ENCODE measurements at regions not wholly inside any gene's neighbourhood (a gene's known extent, or its start where the extent isn't known, plus 50 kb on each side); places are given as distances from the start of the nearest gene placed in this dataset.

DNA sequence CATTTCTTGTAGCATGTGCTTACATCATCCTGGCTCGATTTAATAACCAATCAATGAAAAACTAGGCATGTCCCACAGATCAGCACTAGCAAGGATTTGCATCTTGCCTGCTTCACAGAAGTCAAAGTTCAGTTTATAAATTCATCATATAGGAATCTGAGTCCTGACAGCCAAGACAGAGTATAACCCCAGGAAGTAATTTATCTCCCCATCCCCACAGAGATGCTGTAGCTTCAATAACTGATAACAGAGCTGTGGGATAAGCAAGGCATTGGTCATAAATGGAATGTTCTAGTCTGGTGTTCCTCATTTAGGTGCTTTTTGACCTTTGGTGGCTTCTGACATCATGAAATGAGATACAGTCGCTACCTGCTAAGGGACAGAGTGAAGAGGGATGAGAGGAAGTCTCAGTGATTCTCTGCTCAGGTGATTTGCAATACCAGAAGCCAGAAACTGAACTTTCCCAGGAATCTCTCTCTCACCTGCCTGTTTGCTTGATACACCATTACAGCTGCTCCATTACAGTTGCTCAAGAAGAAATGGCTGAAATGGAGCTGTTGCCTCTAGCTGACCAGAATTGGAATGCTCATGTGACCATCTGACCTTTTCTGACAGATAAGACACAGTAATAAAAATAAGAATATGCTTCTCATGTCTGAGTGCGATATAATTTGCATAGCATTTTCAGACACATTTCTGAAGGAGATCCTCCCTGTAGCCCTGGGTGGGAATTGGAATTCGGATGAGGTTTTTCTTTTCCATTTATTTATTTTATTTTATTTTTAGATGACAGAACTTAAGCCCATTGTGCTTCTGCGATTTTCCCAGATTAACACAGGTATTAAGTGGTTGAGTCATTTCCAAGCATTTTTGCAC lies 217.1 kb upstream of the KCNMB2 start:
- Histone ChIP-seq H4K20me1 (ENCODE audit: insufficient read depth) (no peaks in the 10 kb centered on the region), H3K27ac (ENCODE audit: low read length) (peak overlapping the region; percentile 76), H3K4me3 (ENCODE audit: low read length) (peak overlapping the region; percentile 31)

DNA sequence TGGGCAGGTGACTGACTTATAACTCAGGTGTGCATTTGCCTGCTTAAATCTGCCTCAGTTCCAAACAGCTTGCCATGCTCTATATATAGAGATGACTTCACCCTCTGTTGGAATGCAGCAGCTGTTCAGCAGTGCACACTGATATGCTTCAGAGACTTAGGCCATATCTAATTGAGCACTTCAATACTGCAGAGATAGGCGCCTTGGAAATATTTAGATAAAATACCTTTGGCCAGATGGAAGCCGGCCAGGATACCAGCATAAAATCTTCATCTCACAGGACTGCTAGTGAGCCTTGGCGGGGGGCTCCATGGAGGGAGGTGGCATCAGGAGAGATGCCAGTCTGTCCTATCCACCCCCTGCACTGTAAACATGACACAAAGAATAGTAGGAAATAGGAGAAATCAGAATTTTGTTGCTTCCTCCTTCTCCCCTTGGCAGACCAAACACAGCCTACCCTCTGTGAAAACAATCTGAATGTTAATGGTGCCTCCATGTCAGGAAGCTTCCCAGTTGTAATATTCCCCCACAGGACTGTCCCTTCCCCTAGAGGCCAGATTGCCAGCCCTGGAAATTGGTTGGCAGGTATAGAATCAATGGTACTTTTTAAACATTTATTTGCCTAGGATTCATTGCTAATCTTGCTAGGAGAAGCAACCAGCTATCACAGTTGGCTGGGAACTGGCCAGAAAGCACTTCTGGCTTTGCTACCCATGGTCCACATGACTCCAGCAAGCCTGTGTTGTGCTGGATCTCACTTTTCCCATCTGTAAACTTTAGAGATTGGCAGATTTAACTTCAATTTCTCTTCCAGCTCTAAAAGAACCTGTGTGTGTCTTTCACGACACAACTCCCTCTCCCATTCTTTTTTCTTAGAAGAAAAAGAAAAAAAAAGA lies 215.5 kb upstream of the KCNMB2 start:
- Histone ChIP-seq H3K9me3 (ENCODE audit: low read length) (no peaks in the 10 kb centered on the region), H3K27ac (ENCODE audit: low read length) (peak overlapping the region; percentile 76), H3F3A (ENCODE audit: insufficient read depth, low read length, poor library complexity, severe bottlenecking) (peaks cover 7% of the 10 kb centered on the region), H2AFZ (ENCODE audit: low read depth, low read length) (no peak overlapping the region), H3K36me3 (ENCODE audit: insufficient read depth, low read length) (no peaks in the 10 kb centered on the region), H3K4me2 (ENCODE audit: low read length) (no peak overlapping the region), H3K9ac (ENCODE audit: low read length) (peak overlapping the region; percentile 24), H3K4me3 (ENCODE audit: low read length) (no peak overlapping the region), H3K27me3 (ENCODE audit: insufficient read depth, low read depth, low read length) (no peaks in the 10 kb centered on the region), H4K20me1 (ENCODE audit: insufficient read depth) (no peaks in the 10 kb centered on the region), H3K9me2 (ENCODE audit: insufficient read depth, low read length) (no peaks in the 10 kb centered on the region), H3K79me2 (replicated peaks; ENCODE audit: insufficient read depth, low read length) (no peaks in the 10 kb centered on the region)
- TF ChIP-seq EZH2 (IDR thresholded peaks at IDR 0.05; ENCODE audit: borderline replicate concordance, insufficient read depth, low read length, poor library complexity, severe bottlenecking), result no peak
- no peak for TF ChIP-seq TAF1 (IDR thresholded peaks at IDR 0.05; ENCODE audit: low read depth)
- TF ChIP-seq, protein P1, sequence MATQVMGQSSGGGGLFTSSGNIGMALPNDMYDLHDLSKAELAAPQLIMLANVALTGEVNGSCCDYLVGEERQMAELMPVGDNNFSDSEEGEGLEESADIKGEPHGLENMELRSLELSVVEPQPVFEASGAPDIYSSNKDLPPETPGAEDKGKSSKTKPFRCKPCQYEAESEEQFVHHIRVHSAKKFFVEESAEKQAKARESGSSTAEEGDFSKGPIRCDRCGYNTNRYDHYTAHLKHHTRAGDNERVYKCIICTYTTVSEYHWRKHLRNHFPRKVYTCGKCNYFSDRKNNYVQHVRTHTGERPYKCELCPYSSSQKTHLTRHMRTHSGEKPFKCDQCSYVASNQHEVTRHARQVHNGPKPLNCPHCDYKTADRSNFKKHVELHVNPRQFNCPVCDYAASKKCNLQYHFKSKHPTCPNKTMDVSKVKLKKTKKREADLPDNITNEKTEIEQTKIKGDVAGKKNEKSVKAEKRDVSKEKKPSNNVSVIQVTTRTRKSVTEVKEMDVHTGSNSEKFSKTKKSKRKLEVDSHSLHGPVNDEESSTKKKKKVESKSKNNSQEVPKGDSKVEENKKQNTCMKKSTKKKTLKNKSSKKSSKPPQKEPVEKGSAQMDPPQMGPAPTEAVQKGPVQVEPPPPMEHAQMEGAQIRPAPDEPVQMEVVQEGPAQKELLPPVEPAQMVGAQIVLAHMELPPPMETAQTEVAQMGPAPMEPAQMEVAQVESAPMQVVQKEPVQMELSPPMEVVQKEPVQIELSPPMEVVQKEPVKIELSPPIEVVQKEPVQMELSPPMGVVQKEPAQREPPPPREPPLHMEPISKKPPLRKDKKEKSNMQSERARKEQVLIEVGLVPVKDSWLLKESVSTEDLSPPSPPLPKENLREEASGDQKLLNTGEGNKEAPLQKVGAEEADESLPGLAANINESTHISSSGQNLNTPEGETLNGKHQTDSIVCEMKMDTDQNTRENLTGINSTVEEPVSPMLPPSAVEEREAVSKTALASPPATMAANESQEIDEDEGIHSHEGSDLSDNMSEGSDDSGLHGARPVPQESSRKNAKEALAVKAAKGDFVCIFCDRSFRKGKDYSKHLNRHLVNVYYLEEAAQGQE (IDR thresholded peaks at IDR 0.05; ENCODE audit: borderline replicate concordance), result no peak
- TF ChIP-seq, protein P2, sequence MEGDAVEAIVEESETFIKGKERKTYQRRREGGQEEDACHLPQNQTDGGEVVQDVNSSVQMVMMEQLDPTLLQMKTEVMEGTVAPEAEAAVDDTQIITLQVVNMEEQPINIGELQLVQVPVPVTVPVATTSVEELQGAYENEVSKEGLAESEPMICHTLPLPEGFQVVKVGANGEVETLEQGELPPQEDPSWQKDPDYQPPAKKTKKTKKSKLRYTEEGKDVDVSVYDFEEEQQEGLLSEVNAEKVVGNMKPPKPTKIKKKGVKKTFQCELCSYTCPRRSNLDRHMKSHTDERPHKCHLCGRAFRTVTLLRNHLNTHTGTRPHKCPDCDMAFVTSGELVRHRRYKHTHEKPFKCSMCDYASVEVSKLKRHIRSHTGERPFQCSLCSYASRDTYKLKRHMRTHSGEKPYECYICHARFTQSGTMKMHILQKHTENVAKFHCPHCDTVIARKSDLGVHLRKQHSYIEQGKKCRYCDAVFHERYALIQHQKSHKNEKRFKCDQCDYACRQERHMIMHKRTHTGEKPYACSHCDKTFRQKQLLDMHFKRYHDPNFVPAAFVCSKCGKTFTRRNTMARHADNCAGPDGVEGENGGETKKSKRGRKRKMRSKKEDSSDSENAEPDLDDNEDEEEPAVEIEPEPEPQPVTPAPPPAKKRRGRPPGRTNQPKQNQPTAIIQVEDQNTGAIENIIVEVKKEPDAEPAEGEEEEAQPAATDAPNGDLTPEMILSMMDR (IDR thresholded peaks at IDR 0.05; ENCODE audit: poor library complexity, severe bottlenecking), result no peak
- no peak for TF ChIP-seq SMC3 (conservative IDR thresholded peaks at IDR 0.05; ENCODE audit: poor library complexity)
- TF ChIP-seq RAD21 (conservative IDR thresholded peaks at IDR 0.05), result peak; percentile 41
- TF ChIP-seq POLR2AphosphoS5 (IDR thresholded peaks at IDR 0.05), result no peak
- peak; percentile 14 for TF ChIP-seq EP300 (conservative IDR thresholded peaks at IDR 0.05; ENCODE audit: poor library complexity, severe bottlenecking)
- TF ChIP-seq MXI1 (conservative IDR thresholded peaks at IDR 0.05; ENCODE audit: poor library complexity, severe bottlenecking), result no peak

More for the DNA sequence above, 217.1 kb upstream of the KCNMB2 start:
- TF ChIP-seq, protein P1 (IDR thresholded peaks at IDR 0.05; ENCODE audit: borderline replicate concordance), result no peak
- no peak for TF ChIP-seq RAD21 (conservative IDR thresholded peaks at IDR 0.05)
- TF ChIP-seq TAF1 (IDR thresholded peaks at IDR 0.05; ENCODE audit: low read depth), result no peak
- no peak for TF ChIP-seq EZH2 (IDR thresholded peaks at IDR 0.05; ENCODE audit: borderline replicate concordance, insufficient read depth, low read length, poor library complexity, severe bottlenecking)
- TF ChIP-seq MXI1 (conservative IDR thresholded peaks at IDR 0.05; ENCODE audit: poor library complexity, severe bottlenecking), result no peak
- no peak for TF ChIP-seq EP300 (conservative IDR thresholded peaks at IDR 0.05; ENCODE audit: poor library complexity, severe bottlenecking)
- Histone ChIP-seq H3K27me3 (ENCODE audit: insufficient read depth, low read depth, low read length) (no peaks in the 10 kb centered on the region), H3K36me3 (ENCODE audit: insufficient read depth, low read length) (no peaks in the 10 kb centered on the region), H3F3A (ENCODE audit: insufficient read depth, low read length, poor library complexity, severe bottlenecking) (peaks cover 7% of the 10 kb centered on the region), H3K4me2 (ENCODE audit: low read length) (no peak overlapping the region), H2AFZ (ENCODE audit: low read depth, low read length) (no peak overlapping the region), H3K9ac (ENCODE audit: low read length) (peak overlapping the region; percentile 11), H3K79me2 (replicated peaks; ENCODE audit: insufficient read depth, low read length) (no peaks in the 10 kb centered on the region), H3K9me3 (ENCODE audit: low read length) (no peaks in the 10 kb centered on the region), H3K9me2 (ENCODE audit: insufficient read depth, low read length) (no peaks in the 10 kb centered on the region)

All from neural cell (in vitro differentiated cells).